ENCODE measurements at regions not wholly inside any gene's neighbourhood (a gene's known extent, or its start where the extent isn't known, plus 50 kb on each side); places are given as distances from the start of the nearest gene placed in this dataset.

DNA sequence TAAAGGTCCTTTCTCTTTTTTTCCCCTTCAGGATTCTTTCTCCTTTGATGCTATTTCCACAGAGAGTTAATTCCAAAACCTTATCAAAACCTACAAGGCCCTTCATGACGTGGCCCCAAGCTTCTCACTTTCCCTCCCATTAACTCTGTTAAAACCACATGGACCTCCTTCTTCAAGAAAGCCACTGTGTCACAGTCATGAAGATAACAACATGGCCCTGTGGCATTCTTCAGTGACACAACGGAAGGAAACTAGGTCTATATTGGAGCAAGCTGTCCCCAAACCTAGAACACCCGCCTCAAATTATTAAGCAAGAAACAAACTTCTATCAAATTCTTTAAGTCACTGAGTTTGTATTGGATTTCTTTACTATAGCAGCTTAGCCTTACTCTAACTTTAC lies 611.1 kb downstream of the NUF2 start:
- ChIA-PET CTCF (ENCODE audit: low intra/inter-chr PET ratio) (no interaction called here), POLR2A (no interaction called here)
- Histone ChIP-seq H3K27me3 (ENCODE audit: control insufficient read depth in 2 of 2, insufficient read depth in 2 of 2, low read length in 2 of 2) (no peaks in the 10 kb centered on the region), H3K79me2 (ENCODE audit: control insufficient read depth, insufficient read depth, low read length) (no peaks in the 10 kb centered on the region), H3K9ac (ENCODE audit: insufficient read depth in 1 of 2, low read depth in 2 of 2, low read length in 2 of 2) (no peak overlapping the region), H3K36me3 (ENCODE audit: control insufficient read depth, insufficient read depth, low read length) (no peaks in the 10 kb centered on the region), H3K4me1 (replicated peaks in 1 of 2; ENCODE audit: control insufficient read depth in 2 of 2, insufficient read depth in 2 of 2, low read length in 2 of 2) (no peaks in the 10 kb centered on the region), H3K27ac (ENCODE audit: extremely low read depth, low read depth, low read length) (no peak overlapping the region), H2AFZ (ENCODE audit: low read depth, low read length) (no peak overlapping the region), H3K4me2 (ENCODE audit: insufficient read depth, low read length) (no peak overlapping the region), H3K4me3 (no peak overlapping the region), H4K20me1 (replicated peaks; ENCODE audit: control insufficient read depth, insufficient read depth, low read length) (no peaks in the 10 kb centered on the region), H3K9me3 (replicated peaks; ENCODE audit: control insufficient read depth, insufficient read depth, low read depth, low read length) (no peaks in the 10 kb centered on the region), H3K9me1 (ENCODE audit: control insufficient read depth, insufficient read depth, low read length) (no peaks in the 10 kb centered on the region)
- no peak for DNase-seq (ENCODE audit: extremely low read depth in 1 of 4, low spot score in 3 of 4)
- no peak for ATAC-seq
- no peak for FAIRE-seq
- in situ Hi-C loops (cut with MboI) (no loop called here), intact Hi-C loops (cut with micrococcal nuclease) (no loop called here)
- BruUV-seq (replicated peaks): no TSS peak
- WGBS (ENCODE audit: insufficient coverage, low coverage, missing lambda C conversion rate): 0% methylated on average over 3 of the region's 3 CpGs
- TF ChIP-seq JUND (IDR thresholded peaks at IDR 0.05; ENCODE audit: borderline replicate concordance, low read depth, low read length) (no peak), JUND (tag; IDR thresholded peaks at IDR 0.05; ENCODE audit: borderline replicate concordance, low read depth, low read length) (no peak), FOSL1 (tag; conservative IDR thresholded peaks at IDR 0.05) (no peak), MCM5 (IDR thresholded peaks at IDR 0.05; ENCODE audit: low read depth) (no peak), ZNF512 (tag; IDR thresholded peaks at IDR 0.05) (no peak), ZNF668 (CRISPR knock-in tag; IDR thresholded peaks at IDR 0.05) (no peak), ILF3 (IDR thresholded peaks at IDR 0.05; ENCODE audit: borderline replicate concordance) (no peak), MCM3 (IDR thresholded peaks at IDR 0.05) (no peak), RHOXF2B (CRISPR knock-in tag; conservative IDR thresholded peaks at IDR 0.05) (no peak), ZNF274 (IDR thresholded peaks at IDR 0.05; ENCODE audit: borderline replicate concordance, low read depth, low read length) (no peak), NR2C2 (CRISPR knock-in tag; IDR thresholded peaks at IDR 0.05) (no peak), NR2C2 (tag; IDR thresholded peaks at IDR 0.05) (no peak), SLC30A9 (CRISPR knock-in tag; IDR thresholded peaks at IDR 0.05) (no peak), ZNF707 (CRISPR knock-in tag; conservative IDR thresholded peaks at IDR 0.05) (no peak), DIDO1 (tag; IDR thresholded peaks at IDR 0.05; ENCODE audit: low read depth) (no peak), ZC3H4 (CRISPR knock-in tag; IDR thresholded peaks at IDR 0.05; ENCODE audit: borderline replicate concordance) (no peak), ZNF282 (CRISPR knock-in tag; IDR thresholded peaks at IDR 0.05) (no peak)
- TF ChIP-seq, protein P1, sequence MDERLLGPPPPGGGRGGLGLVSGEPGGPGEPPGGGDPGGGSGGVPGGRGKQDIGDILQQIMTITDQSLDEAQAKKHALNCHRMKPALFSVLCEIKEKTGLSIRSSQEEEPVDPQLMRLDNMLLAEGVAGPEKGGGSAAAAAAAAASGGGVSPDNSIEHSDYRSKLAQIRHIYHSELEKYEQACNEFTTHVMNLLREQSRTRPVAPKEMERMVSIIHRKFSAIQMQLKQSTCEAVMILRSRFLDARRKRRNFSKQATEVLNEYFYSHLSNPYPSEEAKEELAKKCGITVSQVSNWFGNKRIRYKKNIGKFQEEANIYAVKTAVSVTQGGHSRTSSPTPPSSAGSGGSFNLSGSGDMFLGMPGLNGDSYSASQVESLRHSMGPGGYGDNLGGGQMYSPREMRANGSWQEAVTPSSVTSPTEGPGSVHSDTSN (CRISPR knock-in tag; IDR thresholded peaks at IDR 0.05; ENCODE audit: low read depth): no peak
- TF ChIP-seq, protein P1 (tag; conservative IDR thresholded peaks at IDR 0.05; ENCODE audit: low read depth): no peak
- TF ChIP-seq, protein P2, sequence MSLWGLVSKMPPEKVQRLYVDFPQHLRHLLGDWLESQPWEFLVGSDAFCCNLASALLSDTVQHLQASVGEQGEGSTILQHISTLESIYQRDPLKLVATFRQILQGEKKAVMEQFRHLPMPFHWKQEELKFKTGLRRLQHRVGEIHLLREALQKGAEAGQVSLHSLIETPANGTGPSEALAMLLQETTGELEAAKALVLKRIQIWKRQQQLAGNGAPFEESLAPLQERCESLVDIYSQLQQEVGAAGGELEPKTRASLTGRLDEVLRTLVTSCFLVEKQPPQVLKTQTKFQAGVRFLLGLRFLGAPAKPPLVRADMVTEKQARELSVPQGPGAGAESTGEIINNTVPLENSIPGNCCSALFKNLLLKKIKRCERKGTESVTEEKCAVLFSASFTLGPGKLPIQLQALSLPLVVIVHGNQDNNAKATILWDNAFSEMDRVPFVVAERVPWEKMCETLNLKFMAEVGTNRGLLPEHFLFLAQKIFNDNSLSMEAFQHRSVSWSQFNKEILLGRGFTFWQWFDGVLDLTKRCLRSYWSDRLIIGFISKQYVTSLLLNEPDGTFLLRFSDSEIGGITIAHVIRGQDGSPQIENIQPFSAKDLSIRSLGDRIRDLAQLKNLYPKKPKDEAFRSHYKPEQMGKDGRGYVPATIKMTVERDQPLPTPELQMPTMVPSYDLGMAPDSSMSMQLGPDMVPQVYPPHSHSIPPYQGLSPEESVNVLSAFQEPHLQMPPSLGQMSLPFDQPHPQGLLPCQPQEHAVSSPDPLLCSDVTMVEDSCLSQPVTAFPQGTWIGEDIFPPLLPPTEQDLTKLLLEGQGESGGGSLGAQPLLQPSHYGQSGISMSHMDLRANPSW (CRISPR knock-in tag; IDR thresholded peaks at IDR 0.05): no peak

Data from K562 (cell line).